ENCODE measurements at regions not wholly inside any gene's neighbourhood (a gene's known extent, or its start where the extent isn't known, plus 50 kb on each side); places are given as distances from the start of the nearest gene placed in this dataset.

- no peaks in the 10 kb centered on the region for H3K4me1 ChIP-seq (ENCODE audit: insufficient read depth, poor library complexity, severe bottlenecking)
- H3K4me3 ChIP-seq (ENCODE audit: severe bottlenecking), result no peak overlapping the region
- ATAC-seq (ENCODE audit: low read depth) (peak; percentile 46; the same call in 2 of the 3 replicates), DNase-seq (ENCODE audit: low spot score) (no peak)
- no peaks in the 10 kb centered on the region for H3K9me3 ChIP-seq (ENCODE audit: severe bottlenecking)
- no peak for TF ChIP-seq CTCF (IDR thresholded peaks at IDR 0.05; ENCODE audit: poor library complexity, severe bottlenecking)
- no peak overlapping the region for H3K27ac ChIP-seq (ENCODE audit: poor library complexity, severe bottlenecking)
- no peaks in the 10 kb centered on the region for H3K36me3 ChIP-seq (ENCODE audit: low read depth)
- H3K27me3 ChIP-seq (ENCODE audit: insufficient read depth, poor library complexity, severe bottlenecking), result no peaks in the 10 kb centered on the region
These were observed 349.5 kb downstream of the HS3ST1 start for GRCh38 chr4:11079171-11079570.

GRCh38 chr4:11074581-11075241 lies 354.0 kb downstream of the HS3ST1 start:
- Histone ChIP-seq H3K27me3 (ENCODE audit: insufficient read depth, poor library complexity, severe bottlenecking) (no peaks in the 10 kb centered on the region), H3K36me3 (ENCODE audit: low read depth) (no peaks in the 10 kb centered on the region), H3K9me3 (ENCODE audit: severe bottlenecking) (no peaks in the 10 kb centered on the region), H3K4me1 (ENCODE audit: insufficient read depth, poor library complexity, severe bottlenecking) (no peaks in the 10 kb centered on the region), H3K4me3 (ENCODE audit: severe bottlenecking) (no peak overlapping the region), H3K27ac (ENCODE audit: poor library complexity, severe bottlenecking) (no peak overlapping the region)
- DNase-seq (ENCODE audit: low spot score), result no peak
- ATAC-seq (ENCODE audit: low read depth), result no peak
- no peak for TF ChIP-seq CTCF (IDR thresholded peaks at IDR 0.05; ENCODE audit: poor library complexity, severe bottlenecking)

GRCh38 chr4:11073621-11074051 lies 355.1 kb downstream of the HS3ST1 start:
- no peak for DNase-seq (ENCODE audit: low spot score)
- Histone ChIP-seq H3K9me3 (ENCODE audit: severe bottlenecking) (no peaks in the 10 kb centered on the region), H3K36me3 (ENCODE audit: low read depth) (no peaks in the 10 kb centered on the region), H3K27me3 (ENCODE audit: insufficient read depth, poor library complexity, severe bottlenecking) (no peaks in the 10 kb centered on the region), H3K4me1 (ENCODE audit: insufficient read depth, poor library complexity, severe bottlenecking) (no peaks in the 10 kb centered on the region), H3K4me3 (ENCODE audit: severe bottlenecking) (no peak overlapping the region), H3K27ac (ENCODE audit: poor library complexity, severe bottlenecking) (no peak overlapping the region)
- no peak for TF ChIP-seq CTCF (IDR thresholded peaks at IDR 0.05; ENCODE audit: poor library complexity, severe bottlenecking)
- ATAC-seq (ENCODE audit: low read depth), result peak; percentile 40; the same call in 2 of the 3 replicates

- Histone ChIP-seq H3K36me3 (ENCODE audit: low read depth) (no peaks in the 10 kb centered on the region), H3K27me3 (ENCODE audit: insufficient read depth, poor library complexity, severe bottlenecking) (no peaks in the 10 kb centered on the region), H3K4me3 (ENCODE audit: severe bottlenecking) (no peak overlapping the region), H3K27ac (ENCODE audit: poor library complexity, severe bottlenecking) (no peak overlapping the region), H3K9me3 (ENCODE audit: severe bottlenecking) (no peaks in the 10 kb centered on the region), H3K4me1 (ENCODE audit: insufficient read depth, poor library complexity, severe bottlenecking) (no peaks in the 10 kb centered on the region)
- no peak for TF ChIP-seq CTCF (IDR thresholded peaks at IDR 0.05; ENCODE audit: poor library complexity, severe bottlenecking)
- no peak for DNase-seq (ENCODE audit: low spot score)
- ATAC-seq (ENCODE audit: low read depth), result no peak
These were observed 355.7 kb downstream of the HS3ST1 start for GRCh38 chr4:11072999-11073398.

- H3K27me3 ChIP-seq (ENCODE audit: insufficient read depth, poor library complexity, severe bottlenecking), result no peaks in the 10 kb centered on the region
- no peaks in the 10 kb centered on the region for H3K4me1 ChIP-seq (ENCODE audit: insufficient read depth, poor library complexity, severe bottlenecking)
- H3K4me3 ChIP-seq (ENCODE audit: severe bottlenecking), result no peak overlapping the region
- no peak for TF ChIP-seq CTCF (IDR thresholded peaks at IDR 0.05; ENCODE audit: poor library complexity, severe bottlenecking)
- H3K27ac ChIP-seq (ENCODE audit: poor library complexity, severe bottlenecking), result no peak overlapping the region
- H3K9me3 ChIP-seq (ENCODE audit: severe bottlenecking), result no peaks in the 10 kb centered on the region
- H3K36me3 ChIP-seq (ENCODE audit: low read depth), result no peaks in the 10 kb centered on the region
- DNase-seq (ENCODE audit: low spot score), result no peak
- ATAC-seq (ENCODE audit: low read depth), result no peak
These were observed 356.2 kb downstream of the HS3ST1 start for GRCh38 chr4:11072463-11072862.

All from RWPE2 (cell line).